HG03280 (cell line): ENCODE measurements at regions not wholly inside any gene's neighbourhood (a gene's known extent, or its start where the extent isn't known, plus 50 kb on each side); places are given as distances from the start of the nearest gene placed in this dataset.
"Not testable (repeated sequence)": the region's sequence is repeated elsewhere in the genome, so short reads cannot be mapped to it uniquely, and the experiment has no call there.

Experiments used
- ATAC-seq: cut with Tn5 transposase; IDR thresholded peaks from one replicate; pipeline ENCODE4 v1.9.1; 2021; ENCODE audit warnings: mild to moderate bottlenecking, moderate library complexity; ENCODE audit not compliant: unreplicated experiment

GRCh38 chr11:13782390-13783075 lies 114.1 kb downstream of the FAR1 start:
- ATAC-seq, result no peak

- ATAC-seq, result no peak
Measured at GRCh38 chr11:13784441-13784840, 116.0 kb downstream of the FAR1 start.

DNA sequence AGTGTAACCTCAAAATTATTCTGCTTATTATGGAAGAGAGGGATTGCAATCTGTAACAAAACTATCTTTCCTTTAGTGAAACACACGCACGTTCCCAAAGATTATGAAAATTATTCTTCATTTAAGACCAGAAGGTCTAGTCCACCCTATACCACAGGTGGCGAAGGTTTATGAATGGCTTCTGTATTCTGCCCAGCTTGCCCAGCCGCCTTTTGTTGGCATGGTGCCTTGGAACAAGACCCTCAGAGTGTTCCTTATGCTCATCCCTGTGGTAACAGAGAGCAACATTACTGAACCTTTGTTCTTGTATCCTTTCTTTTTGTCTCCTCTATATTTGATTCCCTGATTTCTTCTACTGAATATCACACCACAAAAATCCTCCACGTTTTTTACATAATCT lies 116.4 kb downstream of the FAR1 start:
- no peak for ATAC-seq

GRCh38 chr11:13786688-13787087 lies 118.2 kb downstream of the FAR1 start:
- no peak for ATAC-seq

DNA sequence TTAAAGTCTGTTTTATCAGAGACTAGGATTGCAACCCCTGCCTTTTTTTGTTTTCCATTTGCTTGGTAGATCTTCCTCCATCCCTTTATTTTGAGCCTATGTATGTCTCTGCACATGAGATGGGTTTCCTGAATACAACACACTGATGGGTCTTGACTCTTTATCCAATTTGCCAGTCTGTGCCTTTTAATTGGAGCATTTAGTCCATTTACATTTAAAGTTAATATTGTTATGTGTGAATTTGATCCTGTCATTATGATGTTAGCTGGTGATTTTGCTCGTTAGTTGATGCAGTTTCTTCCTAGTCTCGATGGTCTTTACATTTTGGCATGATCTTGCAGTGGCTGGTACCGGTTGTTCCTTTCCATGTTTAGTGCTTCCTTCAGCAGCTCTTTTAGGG lies 129.1 kb downstream of the FAR1 start:
- not testable (repeated sequence) for ATAC-seq

DNA sequence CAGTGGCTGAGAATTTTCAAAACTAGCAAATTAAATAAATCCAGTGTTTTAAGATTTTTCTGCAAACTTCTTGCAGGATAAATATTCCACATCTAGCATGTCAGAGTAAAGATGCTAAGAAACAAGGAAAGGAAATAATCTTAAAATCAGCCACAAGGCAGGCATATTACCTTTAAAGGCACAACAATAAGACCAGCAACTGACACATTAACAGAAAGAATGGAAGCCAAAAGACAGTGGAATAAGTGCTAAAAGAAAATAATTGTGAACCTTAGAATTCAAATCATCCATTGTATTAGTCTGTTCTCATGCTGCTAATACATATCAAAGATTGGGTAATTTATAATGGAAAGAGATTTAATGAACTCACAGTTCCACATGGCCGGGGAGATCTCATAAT lies 132.4 kb downstream of the FAR1 start:
- no peak for ATAC-seq

DNA sequence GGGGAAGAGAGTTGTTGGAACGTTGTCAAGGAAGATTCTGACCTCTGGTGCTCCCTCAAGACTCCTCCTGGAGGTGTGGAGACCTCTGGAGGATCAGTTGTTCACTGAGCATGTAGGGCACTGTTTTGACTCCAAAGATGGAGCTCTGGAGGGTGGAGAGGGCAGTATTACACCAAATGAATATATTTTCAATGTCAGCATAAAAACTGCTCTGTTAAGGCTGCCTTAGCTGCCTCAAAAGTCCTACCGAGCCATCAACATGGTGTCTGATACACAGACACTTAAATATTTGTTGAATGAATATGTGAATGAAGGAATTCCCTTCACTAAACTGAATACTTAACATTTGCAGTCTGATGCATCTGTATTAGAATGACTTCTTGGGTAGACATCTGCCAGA lies 144.2 kb upstream of the SPON1 start:
- ATAC-seq, result no peak

DNA sequence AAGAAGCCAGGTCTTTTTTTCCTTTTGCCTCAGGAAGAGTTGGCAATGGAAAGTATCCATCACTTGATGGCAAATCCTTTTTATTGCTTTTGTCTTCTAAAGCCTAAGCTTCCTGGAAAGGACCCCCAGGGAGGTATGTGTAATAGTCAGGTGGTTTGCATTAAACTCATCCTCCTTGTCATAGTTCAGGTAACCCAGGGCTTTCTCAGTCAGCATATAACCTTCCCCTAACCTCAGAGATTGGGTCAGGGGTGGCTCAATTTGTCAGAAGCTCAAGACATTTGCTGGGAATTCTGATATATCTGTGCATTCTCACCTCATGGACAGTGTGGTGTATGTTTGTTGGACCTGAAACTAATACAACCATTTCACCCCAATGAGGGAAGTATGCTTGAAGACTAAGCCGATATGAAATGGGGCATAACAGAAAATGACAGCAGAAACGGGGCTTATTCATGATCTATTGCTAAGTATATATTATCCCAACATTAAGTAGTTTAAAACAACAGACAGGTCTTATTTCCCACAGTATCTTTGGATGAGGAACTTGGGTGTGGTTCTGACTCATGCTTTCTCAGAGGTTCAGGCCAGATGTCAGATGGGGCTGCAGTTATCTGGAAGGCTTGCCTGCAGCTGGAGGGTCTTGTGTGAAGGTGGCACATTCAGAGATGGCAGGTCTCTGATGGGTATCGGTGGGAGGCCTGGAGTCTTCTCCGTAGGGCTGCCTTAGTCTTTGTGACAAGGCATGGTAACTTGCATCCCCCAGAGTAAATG lies 135.8 kb upstream of the SPON1 start:
- ATAC-seq, result no peak

- ATAC-seq, result no peak
Measured at GRCh38 chr11:13831696-13832095, 130.8 kb upstream of the SPON1 start.

- ATAC-seq, result no peak
Measured at GRCh38 chr11:13834463-13834862, 128.1 kb upstream of the SPON1 start.

- no peak for ATAC-seq
Measured at GRCh38 chr11:13836666-13837065, 125.9 kb upstream of the SPON1 start.

DNA sequence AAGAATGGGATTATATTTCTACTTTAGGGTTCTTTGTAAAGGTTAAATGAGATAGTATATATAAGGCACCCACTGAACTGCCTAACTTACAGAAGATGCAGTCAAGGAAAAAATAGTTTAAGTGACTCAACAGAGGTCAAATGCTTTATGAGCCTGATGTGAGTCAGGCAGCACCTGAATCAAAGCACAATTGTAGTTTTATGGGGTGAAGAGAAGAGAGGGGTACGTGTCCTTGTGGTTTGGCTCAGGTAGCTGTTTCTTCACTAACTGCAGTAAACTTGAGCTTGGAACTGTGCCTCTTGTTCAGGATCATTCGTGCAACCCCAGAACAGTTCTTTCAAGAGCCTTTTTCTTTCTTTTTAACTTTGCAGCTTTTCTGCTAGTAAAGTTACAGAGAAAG lies 125.2 kb upstream of the SPON1 start:
- ATAC-seq, result no peak

GRCh38 chr11:13841393-13841792 lies 121.1 kb upstream of the SPON1 start:
- no peak for ATAC-seq

GRCh38 chr11:13848031-13848430 lies 114.5 kb upstream of the SPON1 start:
- no peak for ATAC-seq

DNA sequence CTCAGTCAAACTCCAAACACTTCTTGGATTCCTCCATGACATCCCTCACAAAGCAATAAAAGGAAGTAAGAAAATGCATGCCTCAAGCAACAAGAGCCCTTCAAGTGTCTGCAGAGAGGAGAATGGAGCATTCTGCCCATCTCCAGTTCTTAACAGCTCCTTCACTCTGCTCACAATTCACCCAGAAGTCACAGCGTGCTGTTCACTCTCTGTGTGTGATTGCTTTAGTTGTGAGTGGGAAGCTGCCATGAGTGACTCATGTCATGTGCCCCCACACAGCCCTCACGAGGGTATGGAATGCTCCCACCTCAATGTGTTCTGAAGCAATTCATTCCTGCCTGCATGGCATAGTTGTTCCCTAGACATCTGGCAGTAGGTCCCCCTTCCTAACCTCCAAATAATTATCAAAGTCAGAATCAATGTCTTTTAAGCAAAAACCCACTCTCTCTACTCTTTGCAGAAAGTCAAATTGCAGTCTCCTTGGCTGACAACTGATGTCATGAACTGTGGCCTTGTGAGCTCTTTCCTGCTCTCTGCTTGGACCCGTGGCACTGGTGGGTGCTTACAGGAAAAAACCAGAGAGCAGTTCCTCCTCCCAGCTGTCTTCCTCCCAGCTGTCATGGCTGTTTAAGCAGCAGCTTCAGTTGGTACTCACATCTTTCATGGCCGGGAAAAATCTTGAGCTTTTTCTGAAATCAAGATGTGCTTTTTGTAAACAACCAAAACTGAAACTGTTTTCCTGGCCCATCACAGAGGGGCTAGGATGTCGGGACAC lies 112.1 kb upstream of the SPON1 start:
- no peak for ATAC-seq

- no peak for ATAC-seq
Measured at GRCh38 chr11:13851691-13852090, 110.8 kb upstream of the SPON1 start.

GRCh38 chr11:13852481-13852880 lies 110.0 kb upstream of the SPON1 start:
- no peak for ATAC-seq

- ATAC-seq, result no peak
Measured at GRCh38 chr11:13857828-13858227, 104.7 kb upstream of the SPON1 start.

GRCh38 chr11:13859892-13860291 lies 102.6 kb upstream of the SPON1 start:
- no peak for ATAC-seq

- no peak for ATAC-seq
Measured at GRCh38 chr11:13861411-13861810, 101.1 kb upstream of the SPON1 start.

GRCh38 chr11:13862845-13863392 lies 99.6 kb upstream of the SPON1 start:
- no peak for ATAC-seq
